HFF-Myc (cell line): ENCODE measurements at regions not wholly inside any gene's neighbourhood (a gene's known extent, or its start where the extent isn't known, plus 50 kb on each side); places are given as distances from the start of the nearest gene placed in this dataset.

ENCODE experiments used
- DNase-seq: peaks from one replicate; pipeline ENCODE4 v3.0.0-alpha.2; 2011; ENCODE audit warnings: low read depth; ENCODE audit errors: extremely low read depth
- H3K4me3 ChIP-seq: replicated peaks from 2 replicates; pipeline ENCODE4 v1.5.1; 2011; ENCODE audit warnings: low read depth, mild to moderate bottlenecking, control low read depth, low read length
- TF ChIP-seq, protein P1 (sequence below): IDR thresholded peaks from 2 replicates; pipeline ENCODE4 v1.5.1; 2012; ENCODE audit warnings: mild to moderate bottlenecking, low read depth, low read length, control low read depth; ENCODE audit errors: missing control alignments

DNA sequence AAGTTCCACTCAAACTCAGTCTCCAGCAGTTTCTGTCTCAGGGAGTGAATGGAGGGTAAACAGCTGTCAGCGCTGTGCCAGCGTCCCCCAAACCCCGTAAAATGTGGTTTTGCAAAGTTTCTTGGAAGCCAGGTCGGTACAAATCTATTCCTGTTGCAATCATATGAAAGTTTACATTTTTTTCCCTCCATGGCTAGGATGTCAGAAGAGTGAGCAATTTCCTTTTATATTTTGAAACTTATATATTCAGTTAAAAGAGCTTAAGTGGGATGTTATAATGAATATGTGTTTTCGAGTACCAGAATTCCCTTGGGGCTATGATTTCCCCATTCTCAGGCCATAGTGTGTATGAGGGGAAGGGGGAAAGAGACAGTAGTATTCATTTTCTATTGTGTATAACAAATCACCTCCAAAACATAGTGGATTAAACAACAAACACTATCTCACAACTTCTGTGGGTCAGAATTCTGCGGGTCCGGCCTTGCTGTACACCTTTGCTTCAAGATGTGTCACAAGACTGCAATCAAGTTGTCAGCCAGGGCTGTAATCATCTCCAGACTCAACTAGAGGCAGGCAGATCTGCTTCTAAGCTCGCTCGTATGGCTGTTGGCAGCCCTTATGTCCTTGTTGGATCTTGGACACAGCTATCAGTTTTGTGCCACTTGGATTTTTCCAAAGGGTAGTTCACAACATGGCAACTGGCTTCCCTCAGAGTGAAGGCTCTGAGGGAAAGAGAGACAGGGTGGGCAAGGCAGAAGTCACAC, 107.4 kb downstream of the SNX18 start:
- TF ChIP-seq, protein P1, sequence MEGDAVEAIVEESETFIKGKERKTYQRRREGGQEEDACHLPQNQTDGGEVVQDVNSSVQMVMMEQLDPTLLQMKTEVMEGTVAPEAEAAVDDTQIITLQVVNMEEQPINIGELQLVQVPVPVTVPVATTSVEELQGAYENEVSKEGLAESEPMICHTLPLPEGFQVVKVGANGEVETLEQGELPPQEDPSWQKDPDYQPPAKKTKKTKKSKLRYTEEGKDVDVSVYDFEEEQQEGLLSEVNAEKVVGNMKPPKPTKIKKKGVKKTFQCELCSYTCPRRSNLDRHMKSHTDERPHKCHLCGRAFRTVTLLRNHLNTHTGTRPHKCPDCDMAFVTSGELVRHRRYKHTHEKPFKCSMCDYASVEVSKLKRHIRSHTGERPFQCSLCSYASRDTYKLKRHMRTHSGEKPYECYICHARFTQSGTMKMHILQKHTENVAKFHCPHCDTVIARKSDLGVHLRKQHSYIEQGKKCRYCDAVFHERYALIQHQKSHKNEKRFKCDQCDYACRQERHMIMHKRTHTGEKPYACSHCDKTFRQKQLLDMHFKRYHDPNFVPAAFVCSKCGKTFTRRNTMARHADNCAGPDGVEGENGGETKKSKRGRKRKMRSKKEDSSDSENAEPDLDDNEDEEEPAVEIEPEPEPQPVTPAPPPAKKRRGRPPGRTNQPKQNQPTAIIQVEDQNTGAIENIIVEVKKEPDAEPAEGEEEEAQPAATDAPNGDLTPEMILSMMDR: no peak
- no peak overlapping the region for H3K4me3 ChIP-seq
- DNase-seq: no peak

DNA sequence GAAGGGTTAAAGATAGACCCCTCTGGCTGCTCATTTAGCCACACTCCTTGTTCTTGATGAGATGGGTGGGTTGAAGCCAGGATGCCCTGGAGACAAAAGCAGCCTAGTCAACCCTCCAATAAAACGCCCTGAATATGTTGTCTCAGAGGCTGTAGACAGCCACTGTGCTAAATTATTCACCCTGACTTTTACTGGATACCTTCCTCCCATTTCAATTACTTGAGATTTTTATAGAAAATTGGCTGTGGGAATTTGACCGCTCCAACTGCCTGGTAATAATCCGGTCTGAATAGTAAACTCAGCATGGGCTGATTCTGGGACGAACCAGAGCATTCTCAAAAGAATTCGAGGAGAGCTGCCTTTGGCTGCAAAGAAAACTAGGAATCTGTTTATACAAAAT, 104.2 kb downstream of the SNX18 start:
- DNase-seq: no peak
- H3K4me3 ChIP-seq: no peak overlapping the region
- TF ChIP-seq, protein P1: no peak

DNA sequence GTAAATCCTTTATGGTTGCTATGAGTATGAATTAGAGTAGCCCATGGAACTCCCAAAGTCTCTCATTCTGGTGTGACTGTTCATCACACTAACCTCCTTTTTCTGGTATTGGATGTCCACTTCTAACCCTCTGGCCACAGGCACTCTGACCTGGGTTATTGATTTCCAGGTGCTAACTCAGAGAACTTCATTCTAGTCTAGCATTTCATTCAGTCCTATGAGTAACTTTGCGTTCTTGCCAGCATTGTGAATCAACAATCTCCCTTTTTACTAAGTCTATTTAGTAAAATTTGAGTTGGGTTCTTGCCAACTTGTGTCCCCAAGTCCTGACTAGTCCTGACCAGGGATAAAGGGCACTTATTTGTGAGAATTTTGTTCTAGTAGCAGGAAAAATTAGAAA, 103.5 kb downstream of the SNX18 start:
- no peak for DNase-seq
- TF ChIP-seq, protein P1: no peak
- no peak overlapping the region for H3K4me3 ChIP-seq

DNA sequence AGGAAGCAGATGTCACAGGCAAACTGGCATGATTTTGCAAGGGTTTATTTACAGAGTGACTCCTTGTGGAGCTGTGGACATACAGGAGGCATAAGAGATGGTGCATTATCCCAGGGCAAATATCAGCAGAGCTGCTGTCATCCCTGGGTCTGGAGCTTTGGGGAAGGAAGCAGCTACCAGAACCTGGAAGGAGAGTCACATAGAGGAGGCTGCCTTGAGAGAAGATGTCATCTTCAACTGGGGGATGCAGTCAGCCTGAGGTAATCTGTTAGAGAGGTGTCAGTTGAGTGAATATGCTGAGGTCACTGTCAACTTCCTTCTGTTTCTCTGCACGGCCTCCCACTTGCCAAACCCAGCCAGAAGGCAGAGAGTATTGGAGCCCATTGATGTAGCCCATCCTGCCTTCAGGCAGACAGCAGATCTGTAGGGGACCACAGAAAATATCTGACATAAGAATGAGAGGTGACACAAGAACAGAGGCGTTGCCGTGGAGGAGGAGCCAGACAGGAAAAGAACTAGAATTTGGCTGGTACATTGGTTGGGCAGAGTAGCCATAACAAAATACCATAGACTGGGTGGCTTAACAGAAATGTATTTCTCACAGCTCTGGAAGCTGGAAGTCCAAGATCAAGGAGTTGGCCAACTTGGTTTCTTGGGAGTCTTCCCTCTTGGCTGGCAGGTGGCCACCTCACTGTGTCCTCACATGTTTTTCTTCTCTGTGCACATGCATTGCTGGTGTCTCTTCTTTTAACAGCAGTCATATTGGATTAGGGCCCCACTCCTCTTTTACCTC, 102.8 kb downstream of the SNX18 start:
- no peak overlapping the region for H3K4me3 ChIP-seq
- TF ChIP-seq, protein P1: no peak
- no peak for DNase-seq

DNA sequence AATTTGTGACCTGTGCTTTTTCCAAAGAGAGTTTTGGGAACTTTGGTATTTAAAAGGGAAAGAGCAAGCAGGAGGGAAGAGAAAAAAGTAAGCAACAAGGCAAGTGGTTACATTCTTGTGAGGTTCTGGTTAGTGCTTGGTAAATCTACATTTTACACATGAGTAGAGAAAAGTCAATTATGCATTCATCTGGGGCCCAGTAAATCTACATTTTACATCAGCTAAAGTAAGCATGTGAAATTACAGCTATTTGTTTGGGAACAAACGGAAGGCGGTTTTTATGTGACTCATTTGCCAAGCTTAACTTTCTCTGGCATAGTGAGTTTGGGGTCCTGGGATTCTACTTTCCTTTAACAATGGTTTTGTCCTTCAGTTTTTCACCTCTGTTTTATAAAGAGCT, 102.2 kb downstream of the SNX18 start:
- no peak for DNase-seq
- TF ChIP-seq, protein P1: no peak
- no peak overlapping the region for H3K4me3 ChIP-seq

DNA sequence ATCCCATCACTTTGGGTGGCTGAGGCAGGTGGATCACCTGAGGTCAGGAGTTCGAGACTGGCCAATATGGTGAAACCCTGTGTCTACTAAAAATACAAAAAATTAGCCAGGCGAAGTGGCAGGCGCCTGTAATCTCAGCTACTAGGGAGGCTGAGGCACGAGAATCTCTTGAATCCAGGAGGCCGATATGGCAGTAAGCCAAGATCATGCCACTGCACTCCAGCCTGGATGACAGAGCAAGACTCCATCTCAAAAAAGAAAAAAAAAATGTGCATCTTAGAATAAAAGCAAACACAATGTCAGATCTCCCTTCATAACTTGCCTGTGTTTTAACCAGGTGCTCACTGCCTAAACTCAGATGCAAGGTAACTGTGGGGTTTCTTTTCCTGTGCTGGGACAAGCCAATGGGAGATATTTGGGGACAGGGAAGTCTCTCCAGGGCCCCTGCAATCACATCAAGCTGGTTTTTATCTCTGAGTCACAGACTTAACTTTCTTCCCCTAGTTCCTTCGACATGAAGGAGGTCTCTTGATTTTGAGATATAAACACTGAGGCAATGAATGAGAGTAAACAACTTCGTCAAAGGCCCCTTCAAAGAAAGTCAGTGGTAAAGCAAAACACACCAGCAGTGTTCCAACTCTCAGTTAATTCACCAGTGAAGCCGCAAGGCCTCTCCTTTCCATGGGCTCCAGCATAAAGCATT, 99.1 kb downstream of the SNX18 start:
- TF ChIP-seq, protein P1: no peak
- no peak overlapping the region for H3K4me3 ChIP-seq
- no peak for DNase-seq
